Panc1 (cell line): ENCODE measurements at regions not wholly inside any gene's neighbourhood (a gene's known extent, or its start where the extent isn't known, plus 50 kb on each side); places are given as distances from the start of the nearest gene placed in this dataset.

Experiments used
- ATAC-seq: fragments of 200-7000 bp; cut with Tn5 transposase; 2 replicates; pipeline ENCODE4 v1.9.1; 2020; ENCODE audit warnings: mild to moderate bottlenecking, moderate library complexity
- BruUV-seq: library from RNA; stranded (reverse); fragments of 400-500 nt; replicated peaks from 2 replicates; lab custom pipeline; 2021; lab: Mats Ljungman, UMichigan
- CTCF ChIA-PET: fragments of 300-600 bp; sonication (Branson Sonifier 250); formaldehyde crosslinking; loops from one replicate; lab custom pipeline; 2022; ENCODE audit warnings: antibody characterized with exemption; lab: Charles Lee
- POLR2A ChIA-PET: fragments of 300-600 bp; sonication (Branson Sonifier 250); formaldehyde crosslinking; loops from one replicate; lab custom pipeline; 2022; ENCODE audit warnings: antibody characterized with exemption; lab: Charles Lee
- DNase-seq: peaks from one replicate; pipeline ENCODE4 v3.0.0-alpha.2; 2010; ENCODE audit warnings: low read depth, low spot score
- H3K27ac ChIP-seq: 2 replicates; pipeline ENCODE4 v1.5.1; 2011; ENCODE audit warnings: mild to moderate bottlenecking, low read length, inconsistent platforms
- H3K27me3 ChIP-seq: fragments of 200-500 bp; sonication (Bioruptor generic); 2 replicates; pipeline ENCODE4 v1.6.0; 2014; ENCODE audit warnings: low read length, inconsistent platforms; ENCODE audit not compliant: control insufficient read depth, insufficient read depth
- H3K36me3 ChIP-seq: fragments of 200-500 bp; sonication (Bioruptor generic); 2 replicates; pipeline ENCODE4 v1.5.1; 2014; ENCODE audit warnings: inconsistent platforms, mild to moderate bottlenecking, low read length, moderate library complexity; ENCODE audit not compliant: control insufficient read depth, insufficient read depth
- H3K4me1 ChIP-seq: 2 replicates; pipeline ENCODE4 v1.5.1; 2011; ENCODE audit warnings: inconsistent platforms, mild to moderate bottlenecking, low read length, moderate library complexity; ENCODE audit not compliant: control insufficient read depth, insufficient read depth
- H3K4me3 ChIP-seq, 2 experiments: 2 replicates each; pipeline ENCODE4 v1.5.1; 2011 to 2012; ENCODE audit warnings: low read depth in 2 of 2, low read length in 2 of 2, mild to moderate bottlenecking in 2 of 2, inconsistent platforms in 1 of 2, moderate library complexity in 1 of 2
- H3K9me3 ChIP-seq: fragments of 200-500 bp; sonication (Bioruptor generic); 2 replicates; pipeline ENCODE4 v1.5.1; 2014; ENCODE audit warnings: low read depth, mild to moderate bottlenecking, inconsistent platforms, low read length, moderate library complexity; ENCODE audit not compliant: control insufficient read depth, insufficient read depth
- POLR2AphosphoS5 ChIP-seq: IDR thresholded peaks from 2 replicates; pipeline ENCODE4 v1.6.1; 2012; ENCODE audit warnings: mild to moderate bottlenecking, low read depth, low read length, moderate library complexity
- SIN3A ChIP-seq: IDR thresholded peaks from 2 replicates; pipeline ENCODE4 v1.6.1; 2012; ENCODE audit warnings: low read depth, mild to moderate bottlenecking, low read length, moderate library complexity, borderline replicate concordance; ENCODE audit not compliant: insufficient read depth
- TCF7L2 ChIP-seq: IDR thresholded peaks from 2 replicates; pipeline ENCODE4 v1.6.1; 2011; ENCODE audit warnings: mild to moderate bottlenecking, low read depth, low read length, inconsistent platforms
- in situ Hi-C: cut with HindIII; loops from 2 replicates; pipeline ENCODE4 v1.10.0; 2016; ENCODE audit warnings: low sequenced_read_pairs, low pct_unique_long_range_greater_than_20kb
- intact Hi-C: fragments of 100-400 bp; cut with micrococcal nuclease; formaldehyde crosslinking; loops from one replicate; pipeline ENCODE4 v1.10.0; 2022; ENCODE audit not compliant: unreplicated experiment
- TF ChIP-seq, protein P1 (sequence below): fragments of 450-650 bp; IDR thresholded peaks from 2 replicates; pipeline ENCODE4 v1.5.1; 2017; ENCODE audit warnings: mild to moderate bottlenecking
- TF ChIP-seq, protein P2 (sequence below), 2 experiments: IDR thresholded peaks; 2 replicates each; pipeline ENCODE4 v1.6.1; 2011 to 2012; ENCODE audit warnings: low read depth in 2 of 2, control low read depth in 1 of 2, low read length in 1 of 2, mild to moderate bottlenecking in 1 of 2, moderate library complexity in 1 of 2; ENCODE audit not compliant: insufficient read depth in 1 of 2

DNA sequence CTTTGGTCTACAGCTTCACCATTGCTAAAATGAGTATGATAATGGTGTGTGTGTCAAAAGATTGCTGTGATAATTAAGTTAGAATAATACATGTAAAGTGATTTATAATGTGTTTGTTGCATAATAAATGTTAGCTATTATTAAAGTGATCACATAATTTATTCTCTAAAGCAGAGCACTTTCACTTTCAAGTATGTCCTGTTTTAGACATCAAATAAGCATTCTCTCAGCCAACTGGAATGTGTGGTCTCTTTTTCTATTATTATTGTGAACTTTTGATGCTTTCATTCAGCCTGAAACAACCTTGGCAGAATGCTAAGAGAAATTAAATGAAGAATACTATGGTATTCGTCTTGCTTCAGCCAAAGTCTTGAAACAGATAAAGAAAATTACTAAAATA lies 102.8 kb upstream of the COL11A1 start:
- in situ Hi-C loops (no loop called here), intact Hi-C loops (no loop called here)
- no peak overlapping the region for H3K27ac ChIP-seq
- POLR2A ChIA-PET: no interaction called here
- H3K36me3 ChIP-seq: no peaks in the 10 kb centered on the region
- ATAC-seq (no peak), DNase-seq (no peak)
- no TSS peak for BruUV-seq
- H3K9me3 ChIP-seq: no peaks in the 10 kb centered on the region
- TF ChIP-seq TCF7L2 (no peak), POLR2AphosphoS5 (no peak), SIN3A (no peak)
- TF ChIP-seq, protein P1, sequence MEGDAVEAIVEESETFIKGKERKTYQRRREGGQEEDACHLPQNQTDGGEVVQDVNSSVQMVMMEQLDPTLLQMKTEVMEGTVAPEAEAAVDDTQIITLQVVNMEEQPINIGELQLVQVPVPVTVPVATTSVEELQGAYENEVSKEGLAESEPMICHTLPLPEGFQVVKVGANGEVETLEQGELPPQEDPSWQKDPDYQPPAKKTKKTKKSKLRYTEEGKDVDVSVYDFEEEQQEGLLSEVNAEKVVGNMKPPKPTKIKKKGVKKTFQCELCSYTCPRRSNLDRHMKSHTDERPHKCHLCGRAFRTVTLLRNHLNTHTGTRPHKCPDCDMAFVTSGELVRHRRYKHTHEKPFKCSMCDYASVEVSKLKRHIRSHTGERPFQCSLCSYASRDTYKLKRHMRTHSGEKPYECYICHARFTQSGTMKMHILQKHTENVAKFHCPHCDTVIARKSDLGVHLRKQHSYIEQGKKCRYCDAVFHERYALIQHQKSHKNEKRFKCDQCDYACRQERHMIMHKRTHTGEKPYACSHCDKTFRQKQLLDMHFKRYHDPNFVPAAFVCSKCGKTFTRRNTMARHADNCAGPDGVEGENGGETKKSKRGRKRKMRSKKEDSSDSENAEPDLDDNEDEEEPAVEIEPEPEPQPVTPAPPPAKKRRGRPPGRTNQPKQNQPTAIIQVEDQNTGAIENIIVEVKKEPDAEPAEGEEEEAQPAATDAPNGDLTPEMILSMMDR: no peak
- TF ChIP-seq, protein P2, sequence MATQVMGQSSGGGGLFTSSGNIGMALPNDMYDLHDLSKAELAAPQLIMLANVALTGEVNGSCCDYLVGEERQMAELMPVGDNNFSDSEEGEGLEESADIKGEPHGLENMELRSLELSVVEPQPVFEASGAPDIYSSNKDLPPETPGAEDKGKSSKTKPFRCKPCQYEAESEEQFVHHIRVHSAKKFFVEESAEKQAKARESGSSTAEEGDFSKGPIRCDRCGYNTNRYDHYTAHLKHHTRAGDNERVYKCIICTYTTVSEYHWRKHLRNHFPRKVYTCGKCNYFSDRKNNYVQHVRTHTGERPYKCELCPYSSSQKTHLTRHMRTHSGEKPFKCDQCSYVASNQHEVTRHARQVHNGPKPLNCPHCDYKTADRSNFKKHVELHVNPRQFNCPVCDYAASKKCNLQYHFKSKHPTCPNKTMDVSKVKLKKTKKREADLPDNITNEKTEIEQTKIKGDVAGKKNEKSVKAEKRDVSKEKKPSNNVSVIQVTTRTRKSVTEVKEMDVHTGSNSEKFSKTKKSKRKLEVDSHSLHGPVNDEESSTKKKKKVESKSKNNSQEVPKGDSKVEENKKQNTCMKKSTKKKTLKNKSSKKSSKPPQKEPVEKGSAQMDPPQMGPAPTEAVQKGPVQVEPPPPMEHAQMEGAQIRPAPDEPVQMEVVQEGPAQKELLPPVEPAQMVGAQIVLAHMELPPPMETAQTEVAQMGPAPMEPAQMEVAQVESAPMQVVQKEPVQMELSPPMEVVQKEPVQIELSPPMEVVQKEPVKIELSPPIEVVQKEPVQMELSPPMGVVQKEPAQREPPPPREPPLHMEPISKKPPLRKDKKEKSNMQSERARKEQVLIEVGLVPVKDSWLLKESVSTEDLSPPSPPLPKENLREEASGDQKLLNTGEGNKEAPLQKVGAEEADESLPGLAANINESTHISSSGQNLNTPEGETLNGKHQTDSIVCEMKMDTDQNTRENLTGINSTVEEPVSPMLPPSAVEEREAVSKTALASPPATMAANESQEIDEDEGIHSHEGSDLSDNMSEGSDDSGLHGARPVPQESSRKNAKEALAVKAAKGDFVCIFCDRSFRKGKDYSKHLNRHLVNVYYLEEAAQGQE (IDR thresholded peaks at IDR 0.05; ENCODE audit: insufficient read depth in 1 of 2, low read depth in 2 of 2, low read length in 1 of 2): no peak
- no peaks in the 10 kb centered on the region for H3K27me3 ChIP-seq
- H3K4me3 ChIP-seq: no peak overlapping the region
- CTCF ChIA-PET: no interaction called here
- H3K4me1 ChIP-seq: no peaks in the 10 kb centered on the region

DNA sequence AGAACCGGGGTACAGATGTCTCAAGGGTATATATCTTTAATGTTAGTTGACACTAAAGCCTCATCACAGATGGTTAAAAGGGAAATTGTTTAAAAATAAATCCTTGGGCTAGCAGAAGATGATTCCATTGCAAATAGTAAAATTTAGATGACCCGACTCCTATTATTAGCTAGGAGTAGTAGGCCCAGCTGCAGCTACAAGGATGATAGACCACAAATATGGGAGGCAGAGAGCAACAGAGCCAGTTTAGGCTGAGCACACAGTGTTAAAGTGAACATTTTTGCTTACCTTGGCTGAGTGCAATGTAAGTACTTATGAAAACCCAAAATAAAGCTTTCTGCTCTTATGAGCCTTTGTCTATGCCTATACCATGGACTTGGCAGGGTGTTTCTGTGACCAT lies 100.5 kb upstream of the COL11A1 start:
- in situ Hi-C loops (no loop called here), intact Hi-C loops (no loop called here)
- Histone ChIP-seq H3K36me3 (no peaks in the 10 kb centered on the region), H3K9me3 (no peaks in the 10 kb centered on the region), H3K4me3 (no peak overlapping the region), H3K27me3 (no peaks in the 10 kb centered on the region), H3K27ac (no peak overlapping the region), H3K4me1 (no peaks in the 10 kb centered on the region)
- no peak for ATAC-seq
- BruUV-seq: no TSS peak
- ChIA-PET POLR2A (no interaction called here), CTCF (no interaction called here)
- TF ChIP-seq, protein P1: no peak
- no peak for TF ChIP-seq POLR2AphosphoS5
- no peak for TF ChIP-seq SIN3A
- no peak for TF ChIP-seq TCF7L2
- TF ChIP-seq, protein P2 (IDR thresholded peaks at IDR 0.05; ENCODE audit: insufficient read depth in 1 of 2, low read depth in 2 of 2, low read length in 1 of 2): no peak
- no peak for DNase-seq
